Mesendoderm (in vitro differentiated cells): ENCODE measurements at regions not wholly inside any gene's neighbourhood (a gene's known extent, or its start where the extent isn't known, plus 50 kb on each side); places are given as distances from the start of the nearest gene placed in this dataset.
"Not testable (repeated sequence)": the region's sequence is repeated elsewhere in the genome, so short reads cannot be mapped to it uniquely, and the experiment has no call there.

Experiments used
- DNase-seq: peaks from one replicate; pipeline ENCODE4 v3.0.0; 2013
- H2AK5ac ChIP-seq: 2 replicates; pipeline ENCODE4 v1.6.1; 2013; ENCODE audit warnings: low read length, inconsistent platforms
- H2BK120ac ChIP-seq: 2 replicates; pipeline ENCODE4 v1.6.1; 2013; ENCODE audit warnings: low read depth, mild to moderate bottlenecking, low read length, moderate library complexity, mixed read lengths
- H2BK15ac ChIP-seq: replicated peaks from 2 replicates; pipeline ENCODE4 v1.6.1; 2013; ENCODE audit warnings: low read depth, mild to moderate bottlenecking, moderate library complexity
- H2BK5ac ChIP-seq: 2 replicates; pipeline ENCODE4 v1.6.1; 2013; ENCODE audit warnings: low read length, inconsistent platforms
- H3K18ac ChIP-seq: 2 replicates; pipeline ENCODE4 v1.6.1; 2013; ENCODE audit warnings: mild to moderate bottlenecking, low read length, mixed read lengths
- H3K23ac ChIP-seq: one replicate; pipeline ENCODE4 v1.6.1; 2013; ENCODE audit warnings: low read length
- H3K27ac ChIP-seq: 2 replicates; pipeline ENCODE4 v1.5.1; 2013; ENCODE audit warnings: low read depth, mild to moderate bottlenecking, inconsistent platforms, low read length, moderate library complexity
- H3K27me3 ChIP-seq: 2 replicates; pipeline ENCODE4 v1.6.1; 2013; ENCODE audit warnings: low read length, control low read depth, mild to moderate bottlenecking, inconsistent platforms; ENCODE audit not compliant: insufficient read depth, poor library complexity
- H3K36me3 ChIP-seq: 2 replicates; pipeline ENCODE4 v1.6.1; 2013; ENCODE audit warnings: low read length, inconsistent platforms; ENCODE audit not compliant: control insufficient read depth, insufficient read depth
- H3K4ac ChIP-seq: one replicate; pipeline ENCODE4 v1.6.1; 2013; ENCODE audit warnings: low read depth, mild to moderate bottlenecking, low read length, moderate library complexity
- H3K4me1 ChIP-seq: 2 replicates; pipeline ENCODE4 v1.6.1; 2013; ENCODE audit warnings: low read depth, low read length, inconsistent platforms; ENCODE audit not compliant: control insufficient read depth
- H3K4me2 ChIP-seq: 2 replicates; pipeline ENCODE4 v1.6.1; 2013; ENCODE audit warnings: low read length
- H3K4me3 ChIP-seq: 2 replicates; pipeline ENCODE4 v1.5.1; 2013; ENCODE audit warnings: mild to moderate bottlenecking, low read length
- H3K56ac ChIP-seq: one replicate; pipeline ENCODE4 v1.6.1; 2013; ENCODE audit warnings: low read length
- H3K79me1 ChIP-seq: 2 replicates; pipeline ENCODE4 v1.6.1; 2013; ENCODE audit warnings: low read length, inconsistent platforms
- H3K79me2 ChIP-seq: 2 replicates; pipeline ENCODE4 v1.6.1; 2013; ENCODE audit warnings: mild to moderate bottlenecking, low read length; ENCODE audit not compliant: control insufficient read depth, insufficient read depth
- H3K9ac ChIP-seq: 2 replicates; pipeline ENCODE4 v1.6.1; 2013; ENCODE audit warnings: low read length, inconsistent platforms
- H4K5ac ChIP-seq: one replicate; pipeline ENCODE4 v1.6.1; 2013; ENCODE audit warnings: low read length
- H4K8ac ChIP-seq: one replicate; pipeline ENCODE4 v1.6.1; 2013; ENCODE audit warnings: low read depth, mild to moderate bottlenecking, control low read depth, low read length, moderate library complexity
- WGBS: extraction: QIAGEN DNeasy Blood & Tissue Kit; methylation state at CpG from one replicate; pipeline ENCODE4 v1.1.7; 2013; ENCODE audit warnings: low lambda C conversion rate, missing lambda C conversion rate; ENCODE audit not compliant: insufficient coverage; ENCODE audit errors: extremely low coverage; 5-methylcytosine and 5-hydroxymethylcytosine counted together

GRCh38 chr15:84360902-84361301 lies 125.3 kb downstream of the GOLGA6L4 start:
- H3K4me3 ChIP-seq, H3K9ac ChIP-seq, H3K79me1 ChIP-seq, H2AK5ac ChIP-seq, H3K79me2 ChIP-seq, H2BK15ac ChIP-seq, H3K36me3 ChIP-seq, H3K18ac ChIP-seq, H3K27ac ChIP-seq, H3K4me1 ChIP-seq, H2BK5ac ChIP-seq, H4K5ac ChIP-seq, DNase-seq, H2BK120ac ChIP-seq, H3K23ac ChIP-seq, H3K4me2 ChIP-seq, H3K27me3 ChIP-seq, H3K4ac ChIP-seq, H3K56ac ChIP-seq, H4K8ac ChIP-seq: not testable (repeated sequence)
- WGBS: no CpG with 5 or more reads among the region's 11 CpGs

- not testable (repeated sequence) for DNase-seq, H2AK5ac ChIP-seq, H3K4me3 ChIP-seq, H3K27me3 ChIP-seq, H3K9ac ChIP-seq, H3K23ac ChIP-seq, H3K4me1 ChIP-seq, H2BK120ac ChIP-seq, H3K79me2 ChIP-seq, H3K4ac ChIP-seq, H3K27ac ChIP-seq, H4K8ac ChIP-seq, H4K5ac ChIP-seq, H3K56ac ChIP-seq, H3K18ac ChIP-seq, H2BK5ac ChIP-seq, H3K36me3 ChIP-seq, H3K79me1 ChIP-seq, H3K4me2 ChIP-seq, H2BK15ac ChIP-seq
Measured at GRCh38 chr15:84384421-84384820, 148.8 kb downstream of the GOLGA6L4 start.

- H3K27me3 ChIP-seq: no peaks in the 10 kb centered on the region
- H3K27ac ChIP-seq: no peak overlapping the region
- H2BK5ac ChIP-seq: no peak overlapping the region
- no peaks in the 10 kb centered on the region for H3K79me2 ChIP-seq
- no peak overlapping the region for H3K9ac ChIP-seq
- no peak for DNase-seq
- H3K56ac ChIP-seq: no peak overlapping the region
- no peaks in the 10 kb centered on the region for H3K79me1 ChIP-seq
- no peak overlapping the region for H3K4me3 ChIP-seq
- H3K4me2 ChIP-seq: no peak overlapping the region
- no CpG with 5 or more reads among the region's 8 CpGs for WGBS
- no peak overlapping the region for H3K4ac ChIP-seq
- no peak overlapping the region for H3K23ac ChIP-seq
- no peak overlapping the region for H3K18ac ChIP-seq
- H2AK5ac ChIP-seq: no peak overlapping the region
- no peaks in the 10 kb centered on the region for H3K4me1 ChIP-seq
- H2BK120ac ChIP-seq: no peak overlapping the region
- H4K8ac ChIP-seq: no peak overlapping the region
- H3K36me3 ChIP-seq: no peaks in the 10 kb centered on the region
- H4K5ac ChIP-seq: no peak overlapping the region
- H2BK15ac ChIP-seq: no peak overlapping the region
Measured at GRCh38 chr15:84387086-84387485, 151.5 kb downstream of the GOLGA6L4 start.

GRCh38 chr15:84388201-84388600 lies 152.6 kb downstream of the GOLGA6L4 start:
- not testable (repeated sequence) for H3K4me3 ChIP-seq, H3K4ac ChIP-seq, H3K27me3 ChIP-seq, DNase-seq, H3K18ac ChIP-seq, H3K23ac ChIP-seq, H3K9ac ChIP-seq, H2BK15ac ChIP-seq, H2BK120ac ChIP-seq, H3K56ac ChIP-seq, H2AK5ac ChIP-seq, H3K79me2 ChIP-seq, H3K4me1 ChIP-seq, H3K4me2 ChIP-seq, H4K5ac ChIP-seq, H4K8ac ChIP-seq, H2BK5ac ChIP-seq, H3K27ac ChIP-seq, H3K79me1 ChIP-seq, H3K36me3 ChIP-seq
- no CpG with 5 or more reads among the region's 1 CpG for WGBS

GRCh38 chr15:84388638-84389037 lies 153.1 kb downstream of the GOLGA6L4 start:
- H3K4me3 ChIP-seq, H2BK15ac ChIP-seq, H3K36me3 ChIP-seq, H3K27ac ChIP-seq, H2BK5ac ChIP-seq, H3K4ac ChIP-seq, H3K4me1 ChIP-seq, H3K4me2 ChIP-seq, H2BK120ac ChIP-seq, H3K9ac ChIP-seq, DNase-seq, H3K27me3 ChIP-seq, H4K5ac ChIP-seq, H4K8ac ChIP-seq, H3K23ac ChIP-seq, H3K79me1 ChIP-seq, H2AK5ac ChIP-seq, H3K56ac ChIP-seq, H3K79me2 ChIP-seq, H3K18ac ChIP-seq: not testable (repeated sequence)
- WGBS: no CpG with 5 or more reads among the region's 2 CpGs

- H4K8ac ChIP-seq: not testable (repeated sequence)
Measured at GRCh38 chr15:84390324-84390723, 154.8 kb downstream of the GOLGA6L4 start.

More at GRCh38 chr15:84390324-84390723, 154.8 kb downstream of the GOLGA6L4 start:
- H2BK15ac ChIP-seq, H3K4me2 ChIP-seq, H2BK5ac ChIP-seq, H3K36me3 ChIP-seq, H2BK120ac ChIP-seq, H4K5ac ChIP-seq, H3K4me1 ChIP-seq, H3K79me2 ChIP-seq, H2AK5ac ChIP-seq, DNase-seq, H3K27ac ChIP-seq, H3K56ac ChIP-seq, H3K18ac ChIP-seq, H3K4ac ChIP-seq, H3K23ac ChIP-seq, H3K9ac ChIP-seq, H3K79me1 ChIP-seq, H3K4me3 ChIP-seq, H3K27me3 ChIP-seq: not testable (repeated sequence)
- WGBS: no CpG with 5 or more reads among the region's 4 CpGs
